B cell (primary cell): ENCODE measurements at regions not wholly inside any gene's neighbourhood (a gene's known extent, or its start where the extent isn't known, plus 50 kb on each side); places are given as distances from the start of the nearest gene placed in this dataset.

ENCODE experiments used
- ATAC-seq: fragments of 200-7000 bp; cut with Tn5 transposase; one replicate; pipeline ENCODE4 v1.10.0; 2021; ENCODE audit warnings: low read depth, mild to moderate bottlenecking, moderate number of reproducible peaks, moderate library complexity
- CTCF ChIA-PET: fragments of 350-600 bp; sonication (Branson Sonifier 250); formaldehyde crosslinking; loops from one replicate; lab custom pipeline; 2021; ENCODE audit warnings: antibody characterized with exemption, inconsistent platforms; lab: Charles Lee
- POLR2A ChIA-PET: fragments of 350-600 bp; sonication (Branson Sonifier 250); formaldehyde crosslinking; loops from one replicate; lab custom pipeline; 2021; ENCODE audit warnings: antibody characterized with exemption; lab: Charles Lee
- DNase-seq: peaks from one replicate; pipeline ENCODE4 v3.0.0; 2013
- H2AFZ ChIP-seq: 2 replicates; pipeline ENCODE4 v1.6.1; 2012; ENCODE audit warnings: mild to moderate bottlenecking, low read depth, low read length; ENCODE audit not compliant: insufficient read depth, poor library complexity, severe bottlenecking
- H3K27ac ChIP-seq, 2 donors: 1 replicate in 1 of 2; 2 replicates in 1 of 2; pipeline ENCODE4 v1.5.1; 2012 to 2013; ENCODE audit warnings: low read length in 2 of 2, mild to moderate bottlenecking in 2 of 2, moderate library complexity in 1 of 2
- H3K27me3 ChIP-seq, 4 experiments: fragments of 200-600 bp in 1 of 4; sonication (generic) in 1 of 4; replicated peaks in 1 of 4; 1 replicate in 2 of 4; 2 replicates in 2 of 4; pipeline versions ENCODE4 v1.6.1 to v1.7.0; 2013 to 2016; ENCODE audit warnings: low read length in 3 of 4, mild to moderate bottlenecking in 2 of 4, mixed read lengths in 1 of 4, moderate library complexity in 1 of 4; ENCODE audit not compliant: insufficient read depth in 4 of 4, control insufficient read depth in 3 of 4; ENCODE audit errors: control extremely low read depth in 1 of 4
- H3K36me3 ChIP-seq, 2 experiments: replicated peaks in 1 of 2; 1 replicate in 1 of 2; 2 replicates in 1 of 2; pipeline versions ENCODE4 v1.6.1 to v1.7.1; 2013; ENCODE audit warnings: low read length in 1 of 2; ENCODE audit not compliant: insufficient read depth in 2 of 2, control insufficient read depth in 1 of 2; ENCODE audit errors: control extremely low read depth in 1 of 2, extremely low read depth in 1 of 2
- H3K4me1 ChIP-seq, 2 donors: fragments of 200-600 bp in 1 of 2; sonication (generic) in 1 of 2; 1 replicate in 1 of 2; 2 replicates in 1 of 2; pipeline versions ENCODE4 v1.5.1 to v1.6.1; 2013 to 2017; ENCODE audit warnings: low read length in 2 of 2; ENCODE audit not compliant: control insufficient read depth in 2 of 2, insufficient read depth in 2 of 2
- H3K4me2 ChIP-seq: replicated peaks from 2 replicates; pipeline ENCODE3; 2012; ENCODE audit warnings: mild to moderate bottlenecking, low read depth, low read length; ENCODE audit not compliant: poor library complexity, severe bottlenecking
- H3K4me3 ChIP-seq, 5 experiments: fragments of 200-600 bp in 1 of 5; sonication (generic) in 1 of 5; 1 replicate in 3 of 5; 2 replicates in 2 of 5; pipeline versions ENCODE4 v1.5.1 to v1.7.0; 2011 to 2016; ENCODE audit warnings: low read length in 4 of 5, mild to moderate bottlenecking in 4 of 5, low read depth in 2 of 5, control low read depth in 1 of 5, moderate library complexity in 1 of 5; ENCODE audit not compliant: insufficient read depth in 1 of 5; ENCODE audit errors: control extremely low read depth in 1 of 5, extremely low read depth in 1 of 5
- H3K79me2 ChIP-seq: fragments of 200-600 bp; sonication (generic); one replicate; pipeline ENCODE4 v1.6.0; 2016; ENCODE audit warnings: low read length; ENCODE audit not compliant: control insufficient read depth, insufficient read depth
- H3K9ac ChIP-seq: fragments of 200-600 bp; sonication (generic); 2 replicates; pipeline ENCODE4 v1.6.1; 2017; ENCODE audit warnings: mild to moderate bottlenecking, low read length, moderate library complexity
- H3K9me3 ChIP-seq, 3 donors: one replicate each; pipeline versions ENCODE4 v1.6.1 to v1.7.1; 2013; ENCODE audit warnings: low read length in 2 of 3; ENCODE audit not compliant: control insufficient read depth in 2 of 3, insufficient read depth in 1 of 3; ENCODE audit errors: control extremely low read depth in 1 of 3
- H4K20me1 ChIP-seq: 2 replicates; pipeline ENCODE4 v1.6.0; 2012; ENCODE audit warnings: mild to moderate bottlenecking, low read length; ENCODE audit not compliant: insufficient read depth, control insufficient read depth, poor library complexity, severe bottlenecking
- H3K27ac Mint-ChIP-seq: one replicate; pipeline ENCODE4 v1.8.0; 2021; ENCODE audit warnings: mixed read lengths
- H3K27me3 Mint-ChIP-seq: one replicate; pipeline ENCODE4 v1.8.0; 2021; ENCODE audit warnings: mixed read lengths
- H3K4me1 Mint-ChIP-seq: one replicate; pipeline ENCODE4 v1.8.0; 2021; ENCODE audit warnings: mixed read lengths
- H3K4me3 Mint-ChIP-seq: one replicate; pipeline ENCODE4 v1.8.0; 2021; ENCODE audit warnings: mixed read lengths
- H3K9me3 Mint-ChIP-seq: one replicate; pipeline ENCODE4 v1.8.0; 2022; ENCODE audit warnings: mixed read lengths; ENCODE audit not compliant: insufficient read depth
- EZH2 ChIP-seq: IDR thresholded peaks from 2 replicates; pipeline ENCODE4 v1.6.1; 2012; ENCODE audit warnings: borderline replicate concordance, low read depth, mild to moderate bottlenecking, moderate library complexity, low read length; ENCODE audit not compliant: insufficient read depth, poor library complexity, severe bottlenecking
- WGBS: methylation state at CpG from one replicate; pipeline ENCODE4 v1.1.5; 2013; ENCODE audit warnings: missing lambda C conversion rate; ENCODE audit not compliant: insufficient coverage; 5-methylcytosine and 5-hydroxymethylcytosine counted together
- intact Hi-C: fragments of 100-400 bp; cut with micrococcal nuclease; formaldehyde crosslinking; loops from one replicate; pipeline ENCODE4 v1.10.0; 2022
- TF ChIP-seq, protein P1 (sequence below): fragments of 200-600 bp; IDR thresholded peaks from one replicate; pipeline ENCODE4 v1.8.0; 2022; ENCODE audit warnings: antibody characterized with exemption, mild to moderate bottlenecking

DNA sequence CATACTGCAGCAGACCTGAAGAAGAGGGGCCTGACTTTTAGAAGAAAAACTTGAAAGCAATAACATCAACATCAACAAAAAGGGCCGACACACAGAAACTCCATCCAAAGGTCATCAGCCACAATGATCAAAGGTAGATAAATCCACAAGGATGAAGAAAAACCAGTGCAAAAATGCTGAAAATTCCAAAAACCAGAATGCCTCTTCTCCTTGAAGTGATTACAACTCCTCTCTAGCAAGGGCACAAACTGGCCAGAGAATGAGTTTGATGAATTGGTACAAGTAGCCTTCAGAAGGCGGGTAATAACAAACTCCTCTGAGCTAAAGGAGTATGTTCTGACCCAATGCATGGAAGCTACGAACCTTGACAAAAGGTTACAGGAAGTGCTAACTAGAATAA lies 186.2 kb upstream of the RAI14 start:
- Mint-ChIP-seq H3K4me1 (peaks cover 4% of the 10 kb centered on the region), H3K27me3 (peaks cover 24% of the 10 kb centered on the region), H3K9me3 (no peaks in the 10 kb centered on the region), H3K27ac (no peak overlapping the region), H3K4me3 (no peak overlapping the region)
- DNase-seq (no peak), ATAC-seq (no peak)
- Histone ChIP-seq H3K79me2 (no peaks in the 10 kb centered on the region), H3K27me3 (no peaks in the 10 kb centered on the region), H4K20me1 (no peaks in the 10 kb centered on the region), H3K36me3 (no peaks in the 10 kb centered on the region), H3K4me2 (no peak overlapping the region), H3K9me3 (no peaks in the 10 kb centered on the region), H3K4me3 (no peak overlapping the region), H2AFZ (no peak overlapping the region), H3K27ac (no peak overlapping the region), H3K9ac (no peak overlapping the region), H3K4me1 (no peaks in the 10 kb centered on the region)
- POLR2A ChIA-PET: no interaction called here
- intact Hi-C loops: loop anchor here (10.0 kb wide), 1 partner anchor 1035 kb away; no protein-coding TSS in a partner anchor
- CTCF ChIA-PET: no interaction called here
- TF ChIP-seq, protein P1, sequence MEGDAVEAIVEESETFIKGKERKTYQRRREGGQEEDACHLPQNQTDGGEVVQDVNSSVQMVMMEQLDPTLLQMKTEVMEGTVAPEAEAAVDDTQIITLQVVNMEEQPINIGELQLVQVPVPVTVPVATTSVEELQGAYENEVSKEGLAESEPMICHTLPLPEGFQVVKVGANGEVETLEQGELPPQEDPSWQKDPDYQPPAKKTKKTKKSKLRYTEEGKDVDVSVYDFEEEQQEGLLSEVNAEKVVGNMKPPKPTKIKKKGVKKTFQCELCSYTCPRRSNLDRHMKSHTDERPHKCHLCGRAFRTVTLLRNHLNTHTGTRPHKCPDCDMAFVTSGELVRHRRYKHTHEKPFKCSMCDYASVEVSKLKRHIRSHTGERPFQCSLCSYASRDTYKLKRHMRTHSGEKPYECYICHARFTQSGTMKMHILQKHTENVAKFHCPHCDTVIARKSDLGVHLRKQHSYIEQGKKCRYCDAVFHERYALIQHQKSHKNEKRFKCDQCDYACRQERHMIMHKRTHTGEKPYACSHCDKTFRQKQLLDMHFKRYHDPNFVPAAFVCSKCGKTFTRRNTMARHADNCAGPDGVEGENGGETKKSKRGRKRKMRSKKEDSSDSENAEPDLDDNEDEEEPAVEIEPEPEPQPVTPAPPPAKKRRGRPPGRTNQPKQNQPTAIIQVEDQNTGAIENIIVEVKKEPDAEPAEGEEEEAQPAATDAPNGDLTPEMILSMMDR: no peak
- TF ChIP-seq EZH2: no peak
- WGBS: no CpG with 5 or more reads among the region's 3 CpGs

DNA sequence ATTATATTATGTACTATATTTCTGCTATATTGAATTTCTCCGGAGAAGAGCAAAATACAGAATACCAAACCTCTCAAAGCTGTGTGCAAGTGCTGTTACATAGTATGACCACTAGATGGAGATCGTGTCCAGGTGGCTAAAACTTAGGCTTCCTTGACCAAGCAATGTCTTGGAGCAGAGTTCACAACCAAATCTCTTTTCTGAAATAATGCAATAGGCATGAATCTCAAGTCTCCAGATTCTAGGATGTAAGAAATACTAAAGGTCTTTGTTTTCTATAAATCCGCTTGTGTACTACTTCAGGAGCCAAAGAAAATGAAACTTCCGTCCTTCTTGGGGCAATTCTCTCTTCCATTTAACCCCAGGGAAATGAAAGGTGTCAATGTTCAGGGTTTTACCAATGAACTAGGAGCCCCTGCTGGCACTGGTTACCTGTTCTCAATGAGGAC lies 181.5 kb upstream of the RAI14 start:
- TF ChIP-seq, protein P1: peak; percentile 98
- no peak for TF ChIP-seq EZH2
- no peaks in the 10 kb centered on the region for H3K36me3 ChIP-seq
- H3K4me1 ChIP-seq: no peaks in the 10 kb centered on the region
- POLR2A ChIA-PET: no interaction called here
- CTCF ChIA-PET: interaction anchor here (0.5 to 6.0 kb wide), 12 partner anchors 9 to 529 kb away, joined by 3 to 53 read pairs (median 7); partner anchors contain the start of genes BRIX1 and RAD1
- H3K4me3 ChIP-seq: no peak overlapping the region
- H3K27me3 ChIP-seq: peaks cover 0 to 5% (median 0%) of the 10 kb centered on the region in 4 experiments
- Mint-ChIP-seq H3K27me3 (peaks cover 21% of the 10 kb centered on the region), H3K4me1 (peaks cover 4% of the 10 kb centered on the region), H3K4me3 (no peak overlapping the region), H3K27ac (no peak overlapping the region), H3K9me3 (no peaks in the 10 kb centered on the region)
- no peak overlapping the region for H3K4me2 ChIP-seq
- peak overlapping the region; percentile 2 for H2AFZ ChIP-seq
- H3K9me3 ChIP-seq: no peaks in the 10 kb centered on the region
- ATAC-seq (peak; percentile 69), DNase-seq (peak; percentile 50)
- H3K27ac ChIP-seq: no peak overlapping the region
- no peak overlapping the region for H3K9ac ChIP-seq
- intact Hi-C loops: loop anchor here (1.0 to 10.0 kb wide), 4 partner anchors 424 to 1452 kb away; no protein-coding TSS in a partner anchor
- H3K79me2 ChIP-seq: no peaks in the 10 kb centered on the region
- WGBS: no CpG with 5 or more reads among the region's 4 CpGs
- no peaks in the 10 kb centered on the region for H4K20me1 ChIP-seq
